Glutamatergic neuron (in vitro differentiated cells): ENCODE measurements at regions not wholly inside any gene's neighbourhood (a gene's known extent, or its start where the extent isn't known, plus 50 kb on each side); places are given as distances from the start of the nearest gene placed in this dataset.

ENCODE experiments used
- DNase-seq: peaks from one replicate; pipeline ENCODE4 v3.0.0; 2022
- H3K27ac Mint-ChIP-seq: one replicate; pipeline ENCODE4 v1.8.0; 2020; ENCODE audit warnings: mild to moderate bottlenecking, mixed read lengths, inconsistent platforms; ENCODE audit not compliant: unreplicated experiment
- H3K27me3 Mint-ChIP-seq: one replicate; pipeline ENCODE4 v1.8.0; 2020; ENCODE audit warnings: mild to moderate bottlenecking, moderate library complexity, mixed read lengths, inconsistent platforms; ENCODE audit not compliant: unreplicated experiment
- H3K36me3 Mint-ChIP-seq: one replicate; pipeline ENCODE4 v1.8.0; 2020; ENCODE audit warnings: mild to moderate bottlenecking, mixed read lengths, inconsistent platforms; ENCODE audit not compliant: unreplicated experiment
- H3K4me1 Mint-ChIP-seq: one replicate; pipeline ENCODE4 v1.8.0; 2020; ENCODE audit warnings: mild to moderate bottlenecking, low read depth, mixed read lengths, inconsistent platforms; ENCODE audit not compliant: unreplicated experiment
- H3K4me3 Mint-ChIP-seq: one replicate; pipeline ENCODE4 v1.8.0; 2020; ENCODE audit warnings: mild to moderate bottlenecking, mixed read lengths, inconsistent platforms; ENCODE audit not compliant: unreplicated experiment
- H3K9me3 Mint-ChIP-seq: one replicate; pipeline ENCODE4 v1.8.0; 2020; ENCODE audit warnings: mild to moderate bottlenecking, moderate library complexity, mixed read lengths, inconsistent platforms; ENCODE audit not compliant: unreplicated experiment
- TF ChIP-seq, protein P1 (sequence below): fragments of 200-600 bp; sonication (generic); IDR thresholded peaks from one replicate; pipeline ENCODE4 v1.5.0; 2021; ENCODE audit not compliant: partially characterized antibody, unreplicated experiment

- Mint-ChIP-seq H3K9me3 (peaks cover 4% of the 10 kb centered on the region), H3K4me3 (no peak overlapping the region), H3K4me1 (no peaks in the 10 kb centered on the region), H3K36me3 (peaks cover 16% of the 10 kb centered on the region), H3K27me3 (no peaks in the 10 kb centered on the region), H3K27ac (no peak overlapping the region)
- DNase-seq: no peak
- TF ChIP-seq, protein P1, sequence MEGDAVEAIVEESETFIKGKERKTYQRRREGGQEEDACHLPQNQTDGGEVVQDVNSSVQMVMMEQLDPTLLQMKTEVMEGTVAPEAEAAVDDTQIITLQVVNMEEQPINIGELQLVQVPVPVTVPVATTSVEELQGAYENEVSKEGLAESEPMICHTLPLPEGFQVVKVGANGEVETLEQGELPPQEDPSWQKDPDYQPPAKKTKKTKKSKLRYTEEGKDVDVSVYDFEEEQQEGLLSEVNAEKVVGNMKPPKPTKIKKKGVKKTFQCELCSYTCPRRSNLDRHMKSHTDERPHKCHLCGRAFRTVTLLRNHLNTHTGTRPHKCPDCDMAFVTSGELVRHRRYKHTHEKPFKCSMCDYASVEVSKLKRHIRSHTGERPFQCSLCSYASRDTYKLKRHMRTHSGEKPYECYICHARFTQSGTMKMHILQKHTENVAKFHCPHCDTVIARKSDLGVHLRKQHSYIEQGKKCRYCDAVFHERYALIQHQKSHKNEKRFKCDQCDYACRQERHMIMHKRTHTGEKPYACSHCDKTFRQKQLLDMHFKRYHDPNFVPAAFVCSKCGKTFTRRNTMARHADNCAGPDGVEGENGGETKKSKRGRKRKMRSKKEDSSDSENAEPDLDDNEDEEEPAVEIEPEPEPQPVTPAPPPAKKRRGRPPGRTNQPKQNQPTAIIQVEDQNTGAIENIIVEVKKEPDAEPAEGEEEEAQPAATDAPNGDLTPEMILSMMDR: no peak
Observed at GRCh38 chr4:115424852-115425251, 311.4 kb upstream of the NDST4 start.

DNA sequence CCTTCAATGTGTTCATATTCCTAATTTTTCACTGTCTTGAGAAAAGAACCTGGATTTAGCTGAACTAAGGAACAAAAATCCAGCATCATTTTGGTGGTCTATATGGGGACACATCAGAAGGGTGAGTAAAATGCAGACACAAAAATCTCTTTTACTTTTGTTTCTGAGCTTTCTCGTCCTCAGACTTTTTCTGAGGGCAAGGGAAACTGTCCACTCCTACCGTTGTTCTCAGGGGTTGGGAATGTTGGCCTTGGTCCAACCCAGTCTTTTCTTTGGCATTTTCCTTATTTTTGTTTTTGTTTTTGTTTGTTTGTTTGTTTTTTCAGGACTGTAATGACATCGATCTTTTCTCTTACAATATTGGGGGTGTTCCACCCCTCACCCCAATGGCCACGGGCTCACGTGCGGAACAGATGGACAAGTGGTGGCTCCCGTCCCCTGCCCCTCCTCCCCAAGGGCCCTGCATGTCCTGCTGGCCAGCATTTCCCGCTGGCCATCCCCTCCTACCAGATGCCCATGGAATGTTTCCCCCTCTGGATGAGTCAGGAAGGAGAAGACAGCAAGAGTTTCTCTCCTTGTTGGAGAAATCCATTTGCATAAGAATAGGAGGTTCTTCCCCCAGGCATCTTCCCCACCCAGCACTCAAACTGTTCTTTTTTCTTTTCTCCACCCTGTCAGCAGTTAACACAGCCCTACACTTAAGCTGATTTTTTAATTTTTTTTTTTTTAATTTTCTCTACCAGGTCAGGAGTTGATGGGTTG, 305.4 kb upstream of the NDST4 start:
- no peaks in the 10 kb centered on the region for H3K27me3 Mint-ChIP-seq
- no peak overlapping the region for H3K4me3 Mint-ChIP-seq
- H3K27ac Mint-ChIP-seq: no peak overlapping the region
- H3K36me3 Mint-ChIP-seq: peaks cover 16% of the 10 kb centered on the region
- H3K9me3 Mint-ChIP-seq: peaks cover 7% of the 10 kb centered on the region
- DNase-seq: no peak
- H3K4me1 Mint-ChIP-seq: peaks cover 4% of the 10 kb centered on the region
- TF ChIP-seq, protein P1: no peak

DNA sequence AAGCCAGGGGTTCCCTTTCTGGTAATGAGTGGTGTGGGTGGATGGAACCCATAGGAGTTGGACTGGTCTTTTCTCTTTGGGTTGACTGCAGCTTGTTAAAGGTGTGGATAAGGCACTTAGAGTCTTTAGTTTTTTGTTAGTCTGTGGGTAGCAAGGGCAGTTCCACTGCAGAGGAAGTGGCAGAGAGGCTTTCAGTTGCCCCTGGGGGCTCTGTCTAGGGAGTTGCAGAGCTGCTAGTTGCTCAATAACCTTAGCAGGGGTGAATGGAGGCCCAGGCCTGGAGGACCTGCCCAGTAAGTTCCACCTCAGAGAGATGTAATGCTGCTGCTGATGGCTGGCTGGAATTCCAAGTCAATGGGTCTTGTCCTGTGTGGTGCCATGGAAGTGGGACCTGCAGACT, 282.6 kb upstream of the NDST4 start:
- Mint-ChIP-seq H3K27me3 (no peaks in the 10 kb centered on the region), H3K4me1 (no peaks in the 10 kb centered on the region), H3K9me3 (peaks cover 3% of the 10 kb centered on the region), H3K4me3 (no peak overlapping the region), H3K27ac (no peak overlapping the region), H3K36me3 (no peaks in the 10 kb centered on the region)
- DNase-seq: no peak
- TF ChIP-seq, protein P1: no peak

- H3K4me1 Mint-ChIP-seq: no peaks in the 10 kb centered on the region
- no peak for DNase-seq
- no peaks in the 10 kb centered on the region for H3K9me3 Mint-ChIP-seq
- TF ChIP-seq, protein P1: no peak
- no peak overlapping the region for H3K4me3 Mint-ChIP-seq
- H3K27ac Mint-ChIP-seq: no peak overlapping the region
- no peaks in the 10 kb centered on the region for H3K27me3 Mint-ChIP-seq
- no peaks in the 10 kb centered on the region for H3K36me3 Mint-ChIP-seq
Observed at GRCh38 chr4:115376866-115377265, 263.4 kb upstream of the NDST4 start.

- DNase-seq: no peak
- Mint-ChIP-seq H3K9me3 (no peaks in the 10 kb centered on the region), H3K4me3 (no peak overlapping the region), H3K36me3 (no peaks in the 10 kb centered on the region), H3K4me1 (no peaks in the 10 kb centered on the region), H3K27me3 (no peaks in the 10 kb centered on the region), H3K27ac (no peak overlapping the region)
- TF ChIP-seq, protein P1: no peak
Observed at GRCh38 chr4:115374621-115375020, 261.2 kb upstream of the NDST4 start.
